A549 (cell line): ENCODE measurements at regions not wholly inside any gene's neighbourhood (a gene's known extent, or its start where the extent isn't known, plus 50 kb on each side); places are given as distances from the start of the nearest gene placed in this dataset.

Experiments used
- ATAC-seq, 2 experiments: fragments of 200-7000 bp in 1 of 2; fragments of >200 bp in 1 of 2; cut with Nextera tagmentation in 1 of 2; cut with Tn5 transposase in 1 of 2; 3 replicates each; pipeline versions ENCODE4 v1.8.0 to v1.9.1; 2018 to 2020; ENCODE audit warnings: mild to moderate bottlenecking in 1 of 2, moderate library complexity in 1 of 2
- CTCF ChIA-PET: fragments of 300-600 bp; sonication (Branson Sonifier 250); formaldehyde crosslinking; extraction: SDS; loops from one replicate; lab custom pipeline; 2021; ENCODE audit warnings: antibody characterized with exemption, inconsistent platforms; lab: Yijun Ruan, JAX
- POLR2A ChIA-PET: fragments of 350-600 bp; formaldehyde crosslinking; extraction: SDS; loops from one replicate; lab custom pipeline; 2021; ENCODE audit warnings: antibody characterized with exemption, inconsistent platforms; lab: Yijun Ruan, JAX
- DNase-seq, 2 experiments: peaks; one replicate each; pipeline versions ENCODE4 v3.0.0 to v3.0.0-alpha.2; 2011 to 2016; ENCODE audit warnings: low read depth in 1 of 2, low spot score in 1 of 2
- FAIRE-seq: peaks from 2 replicates; lab custom pipeline; 2011; peaks lifted over from hg19 to GRCh38; lab: Jason Lieb, UNC
- H3K27ac ChIP-seq, 2 experiments: fragments of >200 bp; sonication (Bioruptor Twin); formaldehyde crosslinking; 3 replicates each; pipeline ENCODE4 v1.5.1; 2016 to 2017
- H3K4me1 ChIP-seq: fragments of >200 bp; sonication (Bioruptor Twin); formaldehyde crosslinking; 3 replicates; pipeline ENCODE4 v1.6.1; 2016
- H3K4me2 ChIP-seq: fragments of >200 bp; sonication (Bioruptor Twin); formaldehyde crosslinking; 3 replicates; pipeline ENCODE4 v1.6.1; 2016
- H3K4me3 ChIP-seq: fragments of >200 bp; sonication (Bioruptor Twin); formaldehyde crosslinking; 3 replicates; pipeline ENCODE4 v1.5.1; 2016
- H3K9me3 ChIP-seq: fragments of >200 bp; sonication (Bioruptor Twin); formaldehyde crosslinking; 3 replicates; pipeline ENCODE4 v1.6.1; 2016
- CEBPB ChIP-seq, 2 experiments: fragments of >200 bp in 1 of 2; sonication (Bioruptor Twin) in 1 of 2; formaldehyde crosslinking in 1 of 2; IDR thresholded peaks; 2 replicates each; pipeline ENCODE4 v1.6.1; 2012 to 2016
- CHD4 ChIP-seq: fragments of 200-600 bp; sonication (generic); IDR thresholded peaks from 2 replicates; pipeline ENCODE4 v1.6.1; 2016; ENCODE audit warnings: antibody characterized with exemption, mild to moderate bottlenecking, borderline replicate concordance
- CTCF ChIP-seq: fragments of >200 bp; sonication (Bioruptor Twin); formaldehyde crosslinking; IDR thresholded peaks from 3 replicates; pipeline ENCODE4 v1.5.1; 2016
- E2F6 ChIP-seq: IDR thresholded peaks from 2 replicates; pipeline ENCODE4 v1.6.1; 2012; ENCODE audit warnings: low read depth, borderline replicate concordance
- EHF ChIP-seq: fragments of 250-450 bp; sonication (Bioruptor Pico); IDR thresholded peaks from 2 replicates; pipeline ENCODE4 v1.5.0; 2020; ENCODE audit warnings: mild to moderate bottlenecking
- ESRRA ChIP-seq: fragments of 150-350 bp; IDR thresholded peaks from 2 replicates; pipeline ENCODE4 v1.6.1; 2014; ENCODE audit warnings: mild to moderate bottlenecking, low read length, borderline replicate concordance
- FOSB ChIP-seq: fragments of 250-450 bp; sonication (Bioruptor Pico); IDR thresholded peaks from 2 replicates; pipeline ENCODE4 v1.5.0; 2020; ENCODE audit warnings: mild to moderate bottlenecking, moderate library complexity
- HES2 ChIP-seq: fragments of >200 bp; sonication (Bioruptor Twin); formaldehyde crosslinking; IDR thresholded peaks from 2 replicates; pipeline ENCODE4 v1.6.1; 2016
- HEYL ChIP-seq: fragments of 250-450 bp; sonication (Bioruptor Pico); IDR thresholded peaks from 2 replicates; pipeline ENCODE4 v1.8.0; 2021; ENCODE audit warnings: mild to moderate bottlenecking, moderate library complexity
- HOXA7 ChIP-seq: fragments of 250-450 bp; sonication (Bioruptor Pico); IDR thresholded peaks from 2 replicates; pipeline ENCODE4 v1.5.0; 2020; ENCODE audit warnings: mild to moderate bottlenecking, moderate library complexity
- HOXB13 ChIP-seq: fragments of 250-450 bp; sonication (Bioruptor Pico); IDR thresholded peaks from 2 replicates; pipeline ENCODE4 v1.5.0; 2020; ENCODE audit warnings: low read depth, mild to moderate bottlenecking, moderate library complexity
- KDM1A ChIP-seq: fragments of 200-600 bp; sonication (generic); IDR thresholded peaks from 2 replicates; pipeline ENCODE4 v1.6.1; 2016; ENCODE audit warnings: low read depth, mild to moderate bottlenecking
- MAFK ChIP-seq: fragments of 450-650 bp; IDR thresholded peaks from 2 replicates; pipeline ENCODE4 v1.6.1; 2014; ENCODE audit not compliant: partially characterized antibody
- MAZ ChIP-seq: fragments of 150-350 bp; IDR thresholded peaks from 2 replicates; pipeline ENCODE4 v1.6.1; 2014; ENCODE audit warnings: antibody characterized with exemption, low read depth, low read length, borderline replicate concordance
- NFE2L2 ChIP-seq: fragments of 150-350 bp; conservative IDR thresholded peaks from 2 replicates; pipeline ENCODE4 v1.6.1; 2014; ENCODE audit warnings: low read length
- NR3C1 ChIP-seq: fragments of >200 bp; sonication (Bioruptor Twin); formaldehyde crosslinking; IDR thresholded peaks from 3 replicates; pipeline ENCODE4 v1.6.1; 2017
- RAD21 ChIP-seq, 2 experiments: fragments of >200 bp in 1 of 2; sonication (Bioruptor Twin) in 1 of 2; formaldehyde crosslinking in 1 of 2; IDR thresholded peaks in 1 of 2; conservative IDR thresholded peaks in 1 of 2; 2 replicates in 1 of 2; 3 replicates in 1 of 2; pipeline ENCODE4 v1.6.1; 2012 to 2018; ENCODE audit warnings: inconsistent platforms in 1 of 2
- RCOR1 ChIP-seq: fragments of 150-350 bp; IDR thresholded peaks from 2 replicates; pipeline ENCODE4 v1.6.1; 2014; ENCODE audit warnings: antibody characterized with exemption, low read length, low read depth
- RFX5 ChIP-seq: fragments of 450-650 bp; IDR thresholded peaks from 2 replicates; pipeline ENCODE4 v1.7.1; 2014; ENCODE audit warnings: antibody characterized with exemption, mild to moderate bottlenecking, moderate library complexity
- RNF2 ChIP-seq: fragments of 200-600 bp; sonication (generic); IDR thresholded peaks from 2 replicates; pipeline ENCODE4 v1.6.1; 2016; ENCODE audit warnings: low read depth, mild to moderate bottlenecking, antibody characterized with exemption, moderate library complexity, borderline replicate concordance
- USF2 ChIP-seq: fragments of 450-650 bp; IDR thresholded peaks from 2 replicates; pipeline ENCODE4 v1.6.1; 2014; ENCODE audit warnings: antibody characterized with exemption
- WGBS: methylation state at CpG from one replicate; pipeline ENCODE4 v1.1.6; 2017; ENCODE audit errors: missing lambda C conversion rate; 5-methylcytosine and 5-hydroxymethylcytosine counted together

GRCh38 chr16:85521552-85522307, 91.4 kb upstream of the GSE1 start:
- H3K9me3 ChIP-seq: no peaks in the 10 kb centered on the region
- H3K4me1 ChIP-seq: peaks cover 32% of the 10 kb centered on the region
- POLR2A ChIA-PET: no interaction called here
- CTCF ChIA-PET: interaction anchor here (1.0 to 3.8 kb wide), 4 partner anchors 18 to 94 kb away, joined by 3 to 15 read pairs (median 3); no protein-coding TSS in a partner anchor
- WGBS: 84% methylated on average over 14 of the region's 21 CpGs
- H3K4me2 ChIP-seq: no peak overlapping the region
- FAIRE-seq: no peak
- H3K27ac ChIP-seq: peak overlapping the region in 1 of 2 experiments; percentile 95; a peak in 3 of 6 replicates
- TF ChIP-seq HOXA7 (CRISPR knock-in tag) (no peak), HOXB13 (CRISPR knock-in tag) (no peak), KDM1A (no peak), EHF (CRISPR knock-in tag) (no peak), CEBPB (IDR thresholded peaks at IDR 0.05) (no peak), RNF2 (no peak), RFX5 (no peak), MAFK (no peak), USF2 (no peak), NFE2L2 (no peak), RAD21 (conservative IDR thresholded peaks at IDR 0.05 in 1 of 2, IDR thresholded peaks at IDR 0.05 in 1 of 2) (no peak)
- TF ChIP-seq, all 56 proteins: peak for 0
- DNase-seq (no peak), ATAC-seq (no peak)
- H3K4me3 ChIP-seq: no peak overlapping the region

GRCh38 chr16:85522308-85522841, 90.7 kb upstream of the GSE1 start:
- POLR2A ChIA-PET: no interaction called here
- 91% methylated on average over 9 of the region's 13 CpGs for WGBS
- H3K4me2 ChIP-seq: no peak overlapping the region

More at GRCh38 chr16:85522308-85522841, 90.7 kb upstream of the GSE1 start:
- TF ChIP-seq NR3C1 (no peak), CTCF (no peak), CHD4 (no peak), RCOR1 (no peak), HEYL (CRISPR knock-in tag) (no peak), ESRRA (no peak), KDM1A (no peak), HES2 (no peak), FOSB (CRISPR knock-in tag) (no peak), E2F6 (no peak), MAZ (no peak), HOXA7 (CRISPR knock-in tag) (no peak)
- DNase-seq: no peak
- CTCF ChIA-PET: interaction anchor here (1.0 to 3.8 kb wide), 3 partner anchors 31 to 94 kb away, joined by 3 to 15 read pairs (median 3); no protein-coding TSS in a partner anchor
- no peak for FAIRE-seq
- no peak overlapping the region for H3K4me3 ChIP-seq
- H3K4me1 ChIP-seq: peaks cover 32% of the 10 kb centered on the region
- H3K9me3 ChIP-seq: no peaks in the 10 kb centered on the region
- H3K27ac ChIP-seq: peak overlapping the region in 1 of 2 experiments; percentile 95; a peak in 4 of 6 replicates
- ATAC-seq: no peak
